Neural cell (in vitro differentiated cells): ENCODE measurements at regions not wholly inside any gene's neighbourhood (a gene's known extent, or its start where the extent isn't known, plus 50 kb on each side); places are given as distances from the start of the nearest gene placed in this dataset.

Experiments
- EP300 ChIP-seq: fragments of 450-650 bp; conservative IDR thresholded peaks from 2 replicates; pipeline ENCODE4 v1.6.1; 2014; ENCODE audit warnings: antibody characterized with exemption, mild to moderate bottlenecking, moderate library complexity; ENCODE audit not compliant: poor library complexity, severe bottlenecking
- EZH2 ChIP-seq: fragments of 200-600, 300-800 bp; shearing (Covaris generic), sonication (generic); IDR thresholded peaks from 2 replicates; pipeline ENCODE4 v1.6.1; 2014; ENCODE audit warnings: antibody characterized with exemption, low read length, borderline replicate concordance, mild to moderate bottlenecking; ENCODE audit not compliant: insufficient read depth, poor library complexity, severe bottlenecking
- MXI1 ChIP-seq: fragments of 450-650 bp; conservative IDR thresholded peaks from 2 replicates; pipeline ENCODE4 v1.6.1; 2014; ENCODE audit warnings: antibody characterized with exemption, mild to moderate bottlenecking; ENCODE audit not compliant: poor library complexity, severe bottlenecking
- POLR2AphosphoS5 ChIP-seq: IDR thresholded peaks from 2 replicates; pipeline ENCODE4 v1.6.1; 2012
- RAD21 ChIP-seq: fragments of 450-650 bp; conservative IDR thresholded peaks from 2 replicates; pipeline ENCODE4 v1.6.1; 2014; ENCODE audit warnings: antibody characterized with exemption, mild to moderate bottlenecking, moderate library complexity
- SMC3 ChIP-seq: fragments of 450-650 bp; conservative IDR thresholded peaks from 2 replicates; pipeline ENCODE4 v1.6.1; 2014; ENCODE audit warnings: antibody characterized with exemption, mild to moderate bottlenecking, moderate library complexity; ENCODE audit not compliant: poor library complexity
- TAF1 ChIP-seq: IDR thresholded peaks from 2 replicates; pipeline ENCODE4 v1.6.1; 2012; ENCODE audit warnings: low read depth
- TF ChIP-seq, protein P1 (sequence below): fragments of 450-650 bp; IDR thresholded peaks from 2 replicates; pipeline ENCODE4 v1.5.1; 2014; ENCODE audit warnings: antibody characterized with exemption, mild to moderate bottlenecking, moderate library complexity; ENCODE audit not compliant: poor library complexity, severe bottlenecking
- TF ChIP-seq, protein P2 (sequence below): IDR thresholded peaks from 2 replicates; pipeline ENCODE4 v1.6.1; 2012; ENCODE audit warnings: borderline replicate concordance

DNA sequence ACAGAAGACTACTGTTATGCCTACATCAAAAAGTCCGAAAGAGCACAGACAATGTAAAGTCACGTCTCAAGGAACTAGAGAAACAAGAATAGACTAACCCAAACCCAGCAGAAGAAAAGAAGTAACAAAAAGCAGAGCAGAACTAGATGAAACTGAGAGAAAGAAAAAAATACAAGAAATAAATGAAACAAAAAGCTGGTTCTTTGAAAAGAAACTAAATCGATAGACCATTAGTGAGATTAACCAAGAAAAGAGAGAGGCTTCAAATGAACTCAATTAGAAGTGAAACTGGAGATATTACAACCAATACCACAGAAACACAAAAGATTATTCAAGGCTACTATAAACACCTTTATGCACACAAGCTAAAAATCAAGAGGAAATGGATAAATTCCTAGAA lies 271.8 kb downstream of the MBD2 start:
- TF ChIP-seq, protein P1, sequence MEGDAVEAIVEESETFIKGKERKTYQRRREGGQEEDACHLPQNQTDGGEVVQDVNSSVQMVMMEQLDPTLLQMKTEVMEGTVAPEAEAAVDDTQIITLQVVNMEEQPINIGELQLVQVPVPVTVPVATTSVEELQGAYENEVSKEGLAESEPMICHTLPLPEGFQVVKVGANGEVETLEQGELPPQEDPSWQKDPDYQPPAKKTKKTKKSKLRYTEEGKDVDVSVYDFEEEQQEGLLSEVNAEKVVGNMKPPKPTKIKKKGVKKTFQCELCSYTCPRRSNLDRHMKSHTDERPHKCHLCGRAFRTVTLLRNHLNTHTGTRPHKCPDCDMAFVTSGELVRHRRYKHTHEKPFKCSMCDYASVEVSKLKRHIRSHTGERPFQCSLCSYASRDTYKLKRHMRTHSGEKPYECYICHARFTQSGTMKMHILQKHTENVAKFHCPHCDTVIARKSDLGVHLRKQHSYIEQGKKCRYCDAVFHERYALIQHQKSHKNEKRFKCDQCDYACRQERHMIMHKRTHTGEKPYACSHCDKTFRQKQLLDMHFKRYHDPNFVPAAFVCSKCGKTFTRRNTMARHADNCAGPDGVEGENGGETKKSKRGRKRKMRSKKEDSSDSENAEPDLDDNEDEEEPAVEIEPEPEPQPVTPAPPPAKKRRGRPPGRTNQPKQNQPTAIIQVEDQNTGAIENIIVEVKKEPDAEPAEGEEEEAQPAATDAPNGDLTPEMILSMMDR: no peak
- TF ChIP-seq RAD21: no peak
- no peak for TF ChIP-seq EP300
- no peak for TF ChIP-seq TAF1
- TF ChIP-seq POLR2AphosphoS5: no peak
- no peak for TF ChIP-seq EZH2
- TF ChIP-seq, protein P2, sequence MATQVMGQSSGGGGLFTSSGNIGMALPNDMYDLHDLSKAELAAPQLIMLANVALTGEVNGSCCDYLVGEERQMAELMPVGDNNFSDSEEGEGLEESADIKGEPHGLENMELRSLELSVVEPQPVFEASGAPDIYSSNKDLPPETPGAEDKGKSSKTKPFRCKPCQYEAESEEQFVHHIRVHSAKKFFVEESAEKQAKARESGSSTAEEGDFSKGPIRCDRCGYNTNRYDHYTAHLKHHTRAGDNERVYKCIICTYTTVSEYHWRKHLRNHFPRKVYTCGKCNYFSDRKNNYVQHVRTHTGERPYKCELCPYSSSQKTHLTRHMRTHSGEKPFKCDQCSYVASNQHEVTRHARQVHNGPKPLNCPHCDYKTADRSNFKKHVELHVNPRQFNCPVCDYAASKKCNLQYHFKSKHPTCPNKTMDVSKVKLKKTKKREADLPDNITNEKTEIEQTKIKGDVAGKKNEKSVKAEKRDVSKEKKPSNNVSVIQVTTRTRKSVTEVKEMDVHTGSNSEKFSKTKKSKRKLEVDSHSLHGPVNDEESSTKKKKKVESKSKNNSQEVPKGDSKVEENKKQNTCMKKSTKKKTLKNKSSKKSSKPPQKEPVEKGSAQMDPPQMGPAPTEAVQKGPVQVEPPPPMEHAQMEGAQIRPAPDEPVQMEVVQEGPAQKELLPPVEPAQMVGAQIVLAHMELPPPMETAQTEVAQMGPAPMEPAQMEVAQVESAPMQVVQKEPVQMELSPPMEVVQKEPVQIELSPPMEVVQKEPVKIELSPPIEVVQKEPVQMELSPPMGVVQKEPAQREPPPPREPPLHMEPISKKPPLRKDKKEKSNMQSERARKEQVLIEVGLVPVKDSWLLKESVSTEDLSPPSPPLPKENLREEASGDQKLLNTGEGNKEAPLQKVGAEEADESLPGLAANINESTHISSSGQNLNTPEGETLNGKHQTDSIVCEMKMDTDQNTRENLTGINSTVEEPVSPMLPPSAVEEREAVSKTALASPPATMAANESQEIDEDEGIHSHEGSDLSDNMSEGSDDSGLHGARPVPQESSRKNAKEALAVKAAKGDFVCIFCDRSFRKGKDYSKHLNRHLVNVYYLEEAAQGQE: no peak
- TF ChIP-seq SMC3: no peak
- no peak for TF ChIP-seq MXI1
